ES-I3 (cell line): ENCODE measurements at regions not wholly inside any gene's neighbourhood (a gene's known extent, or its start where the extent isn't known, plus 50 kb on each side); places are given as distances from the start of the nearest gene placed in this dataset.
"Not testable (repeated sequence)": the region's sequence is repeated elsewhere in the genome, so short reads cannot be mapped to it uniquely, and the experiment has no call there.

Source experiments
- H3K36me3 ChIP-seq: 2 replicates; pipeline ENCODE4 v1.6.1; 2013; ENCODE audit warnings: mild to moderate bottlenecking, low read length, control low read depth, moderate library complexity; ENCODE audit not compliant: insufficient read depth
- H3K4me1 ChIP-seq: 2 replicates; pipeline ENCODE4 v1.6.1; 2013; ENCODE audit warnings: mild to moderate bottlenecking, control low read depth, low read length; ENCODE audit not compliant: insufficient read depth
- H3K9ac ChIP-seq: 2 replicates; pipeline ENCODE4 v1.6.1; 2013; ENCODE audit warnings: low read depth, mild to moderate bottlenecking, low read length, moderate library complexity
- H3K9me3 ChIP-seq: 2 replicates; pipeline ENCODE4 v1.6.1; 2013; ENCODE audit warnings: mild to moderate bottlenecking, low read length, moderate library complexity; ENCODE audit not compliant: control insufficient read depth, insufficient read depth

DNA sequence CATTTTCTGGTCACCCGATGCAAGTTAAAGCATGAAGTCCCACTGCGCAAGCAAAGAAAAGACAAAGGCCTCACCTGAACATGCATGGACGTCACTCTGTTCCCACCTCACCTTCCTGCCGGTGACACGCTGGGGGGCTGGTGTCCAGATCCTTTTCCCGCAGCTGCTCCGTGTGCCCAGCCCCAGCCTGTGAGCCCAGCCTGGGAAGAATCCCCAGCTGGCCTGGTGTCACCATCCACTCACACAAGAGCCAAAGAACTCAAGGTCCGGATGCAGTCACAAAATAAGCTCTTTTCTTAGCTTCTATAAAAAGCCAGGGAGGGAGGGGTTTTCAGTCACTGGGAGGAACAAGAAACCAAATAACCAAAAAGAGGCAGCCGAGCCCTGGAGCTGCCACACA lies 249.9 kb downstream of the COL4A1 start:
- H3K36me3 ChIP-seq: no peaks in the 10 kb centered on the region
- H3K9ac ChIP-seq: no peak overlapping the region
- H3K9me3 ChIP-seq: no peaks in the 10 kb centered on the region
- no peaks in the 10 kb centered on the region for H3K4me1 ChIP-seq

DNA sequence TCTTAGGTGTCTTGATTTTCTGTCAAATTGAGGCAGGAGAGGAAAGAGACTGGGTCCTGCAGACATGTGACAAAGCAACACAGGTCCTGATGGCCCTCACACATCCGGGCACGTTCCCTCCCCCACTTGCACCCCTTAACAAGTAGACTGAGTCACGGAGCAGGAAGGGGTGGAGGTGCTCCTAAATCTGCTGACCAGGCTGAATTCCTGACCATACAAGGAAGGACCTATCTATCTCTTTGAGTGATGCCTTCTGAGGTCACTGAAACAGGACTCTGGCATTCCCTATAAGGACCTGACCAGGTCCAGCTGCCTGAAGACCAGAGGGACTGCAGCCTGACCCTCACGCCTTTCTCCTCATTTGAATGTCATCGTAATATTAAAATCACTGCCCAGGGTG lies 250.3 kb downstream of the COL4A1 start:
- H3K4me1 ChIP-seq: no peaks in the 10 kb centered on the region

DNA sequence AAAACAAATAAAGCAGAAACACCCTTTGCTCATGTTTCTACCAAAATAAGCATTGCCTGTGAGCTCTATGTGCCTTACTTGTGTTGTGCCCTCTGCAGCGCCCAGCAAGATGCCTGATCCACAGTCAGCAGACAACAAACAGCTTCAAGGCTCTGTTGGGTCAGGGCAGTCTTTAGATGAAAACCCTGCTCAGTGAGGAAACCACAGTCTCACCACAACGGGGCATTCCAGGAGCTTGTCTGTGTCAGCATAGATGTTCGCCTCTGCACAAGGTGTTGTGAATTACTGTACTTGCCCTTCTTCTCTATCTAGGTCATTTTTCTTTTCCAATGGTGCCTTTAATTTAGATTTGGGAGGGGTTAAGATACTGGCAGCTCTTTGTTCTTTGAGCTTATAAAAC lies 251.9 kb downstream of the COL4A1 start:
- Histone ChIP-seq H3K36me3 (no peaks in the 10 kb centered on the region), H3K4me1 (no peaks in the 10 kb centered on the region), H3K9ac (no peak overlapping the region), H3K9me3 (no peaks in the 10 kb centered on the region)

More for the DNA sequence above, 250.3 kb downstream of the COL4A1 start:
- Histone ChIP-seq H3K9me3 (no peaks in the 10 kb centered on the region), H3K9ac (no peak overlapping the region), H3K36me3 (no peaks in the 10 kb centered on the region)

DNA sequence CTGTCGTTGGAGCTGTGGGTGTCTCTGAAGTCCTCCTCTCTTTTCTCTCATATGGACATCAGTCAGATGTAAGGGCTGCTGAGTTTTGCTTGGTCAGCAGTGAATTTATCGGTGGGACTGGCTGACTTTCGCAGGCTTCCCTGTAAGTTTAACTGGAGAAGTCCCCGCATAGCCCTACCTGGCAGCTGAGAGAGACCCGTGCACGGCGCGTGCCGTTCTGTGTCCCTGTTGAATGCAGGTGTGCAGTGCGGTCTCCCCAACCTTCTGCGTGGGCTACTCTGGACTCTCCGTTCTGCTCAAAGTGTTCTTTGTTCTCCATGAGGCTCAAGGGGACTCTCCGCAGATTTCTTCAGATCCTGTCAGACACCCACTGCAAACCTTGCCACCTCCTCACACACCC lies 252.9 kb downstream of the COL4A1 start:
- no peaks in the 10 kb centered on the region for H3K36me3 ChIP-seq
- H3K9ac ChIP-seq: no peak overlapping the region
- H3K4me1 ChIP-seq: no peaks in the 10 kb centered on the region
- no peaks in the 10 kb centered on the region for H3K9me3 ChIP-seq

DNA sequence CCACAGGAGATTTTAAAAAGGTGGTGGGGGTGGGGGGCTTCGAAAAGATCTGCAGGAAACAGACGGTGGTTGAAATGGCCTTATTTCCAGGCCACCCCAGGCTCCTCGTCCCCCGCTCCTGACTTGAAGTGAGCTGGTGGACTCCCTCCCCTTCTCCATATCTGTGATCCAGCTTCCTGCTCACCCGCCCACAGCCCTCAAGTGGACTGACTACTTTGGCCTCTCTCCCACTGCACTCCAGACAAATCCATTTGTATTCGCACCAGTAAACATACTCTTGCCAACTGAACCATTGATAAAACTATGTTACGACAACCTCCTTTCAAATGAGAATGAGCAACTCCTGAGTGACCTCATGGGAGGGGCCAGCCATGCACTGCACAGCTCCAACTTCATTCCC lies 259.5 kb downstream of the COL4A1 start:
- Histone ChIP-seq H3K9me3 (no peaks in the 10 kb centered on the region), H3K4me1 (0 out of 2 replicates have a peak, but pooled peaks cover 7% of the 10 kb centered on the region), H3K9ac (no peak overlapping the region), H3K36me3 (no peaks in the 10 kb centered on the region)

DNA sequence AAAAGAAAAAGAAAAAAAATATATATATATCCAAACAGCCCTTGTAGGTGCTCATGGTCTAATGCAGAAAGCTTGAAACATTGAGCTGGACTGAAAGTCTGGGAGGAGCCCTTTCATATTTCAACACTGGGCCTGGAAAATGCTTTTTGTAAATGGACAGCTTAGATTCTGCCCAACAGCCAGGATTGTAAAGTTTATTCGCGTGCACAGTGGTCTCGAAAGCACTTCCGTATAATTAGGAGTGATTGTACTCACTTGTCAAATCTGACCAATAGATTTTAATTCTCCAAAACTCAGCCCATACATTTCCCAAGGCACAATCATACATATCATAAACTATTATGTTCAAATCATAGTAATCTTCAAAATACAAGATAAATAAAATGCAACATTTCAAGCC lies 260.1 kb downstream of the COL4A1 start:
- Histone ChIP-seq H3K9me3 (no peaks in the 10 kb centered on the region), H3K9ac (no peak overlapping the region), H3K36me3 (no peaks in the 10 kb centered on the region), H3K4me1 (0 out of 2 replicates have a peak, but pooled peaks cover 7% of the 10 kb centered on the region)

DNA sequence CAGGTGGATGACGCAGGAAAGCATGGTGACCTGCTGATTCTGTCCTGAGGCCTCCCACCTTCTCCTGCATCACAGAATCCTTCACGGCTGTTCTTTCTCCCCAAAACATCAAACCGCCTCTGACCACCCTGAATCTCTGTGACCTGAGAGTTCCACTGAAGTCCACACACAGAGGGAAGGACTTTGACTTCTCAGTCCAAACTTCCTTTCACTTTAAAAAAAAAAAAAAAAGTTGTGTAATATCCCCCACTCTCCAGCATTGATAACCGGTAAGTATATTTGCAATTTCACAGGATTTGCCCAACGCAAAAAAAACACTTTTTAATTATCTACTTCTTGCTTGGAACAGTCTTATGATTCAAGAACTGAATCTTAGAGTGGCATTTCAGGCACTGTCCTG lies 259.5 kb upstream of the IRS2 start:
- H3K36me3 ChIP-seq: no peaks in the 10 kb centered on the region
- no peaks in the 10 kb centered on the region for H3K9me3 ChIP-seq
- no peak overlapping the region for H3K9ac ChIP-seq
- H3K4me1 ChIP-seq: 0 out of 2 replicates have a peak, but pooled peaks cover 7% of the 10 kb centered on the region

DNA sequence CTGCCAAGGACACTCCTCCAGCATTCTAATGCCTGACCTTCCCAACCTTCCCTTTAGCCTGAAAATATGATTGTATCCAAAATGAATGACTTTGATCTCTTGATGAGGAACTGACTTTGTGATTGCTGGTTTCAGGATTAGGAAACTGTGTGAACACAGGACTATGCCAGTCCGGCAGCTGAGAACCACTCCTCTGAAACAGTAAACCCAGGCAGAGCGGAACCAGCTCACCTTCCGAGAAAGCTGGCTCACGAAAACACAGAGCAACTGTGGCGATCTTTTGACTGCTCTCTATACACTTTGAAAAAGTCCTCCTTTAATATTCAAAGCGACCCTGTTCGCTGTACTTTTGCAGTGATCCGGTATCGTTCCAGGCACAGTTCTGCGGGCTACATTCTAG lies 258.8 kb upstream of the IRS2 start:
- Histone ChIP-seq H3K9ac (no peak overlapping the region), H3K36me3 (no peaks in the 10 kb centered on the region), H3K4me1 (0 out of 2 replicates have a peak, but pooled peaks cover 7% of the 10 kb centered on the region), H3K9me3 (no peaks in the 10 kb centered on the region)

DNA sequence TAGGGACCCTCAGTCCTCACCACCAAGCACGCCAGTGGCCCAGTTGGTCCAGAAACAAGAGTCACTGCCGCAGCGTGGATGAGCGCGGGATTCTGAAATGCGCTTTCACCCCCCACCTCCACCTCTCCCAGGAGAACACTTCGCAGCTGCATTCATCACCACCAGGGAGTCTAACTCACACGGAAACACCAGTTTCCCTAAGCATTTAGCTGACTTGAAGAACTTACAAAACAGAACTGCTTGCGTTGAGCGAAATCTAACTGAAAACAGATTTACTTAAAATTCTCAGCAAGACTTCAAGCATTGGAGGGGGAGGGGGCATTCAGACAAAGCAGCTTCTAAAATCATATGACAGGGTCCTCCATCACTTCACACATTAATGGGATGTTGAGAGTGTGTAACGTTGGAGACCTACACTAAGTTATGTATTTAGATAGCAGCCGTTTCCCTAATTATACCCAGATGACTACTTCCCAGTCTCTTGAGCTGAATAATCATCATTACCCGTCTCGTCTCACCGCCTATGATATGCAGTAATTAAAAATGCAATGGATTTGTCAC lies 258.2 kb upstream of the IRS2 start:
- H3K9me3 ChIP-seq: no peaks in the 10 kb centered on the region
- 0 out of 2 replicates have a peak, but pooled peaks cover 7% of the 10 kb centered on the region for H3K4me1 ChIP-seq
- no peak overlapping the region for H3K9ac ChIP-seq
- no peaks in the 10 kb centered on the region for H3K36me3 ChIP-seq

DNA sequence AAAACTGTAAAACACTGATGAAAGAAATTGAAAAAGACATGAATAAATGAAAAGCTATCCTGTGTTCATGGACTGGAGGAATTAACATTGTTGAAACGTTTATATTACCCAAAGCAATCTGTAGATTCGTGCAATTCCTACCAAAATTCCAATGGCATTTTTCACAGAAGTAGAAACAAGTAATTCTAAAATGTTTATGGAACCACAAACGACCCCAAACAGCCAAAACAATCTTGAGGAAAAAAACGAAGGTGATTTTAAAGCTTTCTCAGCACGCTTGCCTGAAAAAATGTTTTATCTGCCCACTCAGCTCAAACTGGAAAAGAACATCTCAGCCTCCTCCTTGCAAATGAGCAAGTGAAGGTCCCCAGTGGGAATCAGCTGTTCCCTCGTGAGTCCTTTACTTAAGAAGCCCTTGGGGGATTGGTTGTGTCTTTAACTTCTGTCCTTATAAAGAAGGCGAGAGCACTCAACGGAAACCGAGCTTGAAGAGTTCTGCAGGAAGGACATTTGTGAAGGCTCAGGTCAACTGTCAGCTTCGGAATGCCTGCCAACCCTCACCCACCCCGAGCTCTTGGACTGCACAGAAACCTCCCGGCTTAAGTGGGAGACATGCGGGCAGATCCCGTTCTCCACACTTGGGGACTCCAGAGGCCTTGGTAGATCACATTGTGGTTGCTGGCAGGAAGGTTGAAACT lies 256.0 kb upstream of the IRS2 start:
- Histone ChIP-seq H3K36me3 (no peaks in the 10 kb centered on the region), H3K9ac (no peak overlapping the region), H3K9me3 (no peaks in the 10 kb centered on the region), H3K4me1 (0 out of 2 replicates have a peak, but pooled peaks cover 7% of the 10 kb centered on the region)

DNA sequence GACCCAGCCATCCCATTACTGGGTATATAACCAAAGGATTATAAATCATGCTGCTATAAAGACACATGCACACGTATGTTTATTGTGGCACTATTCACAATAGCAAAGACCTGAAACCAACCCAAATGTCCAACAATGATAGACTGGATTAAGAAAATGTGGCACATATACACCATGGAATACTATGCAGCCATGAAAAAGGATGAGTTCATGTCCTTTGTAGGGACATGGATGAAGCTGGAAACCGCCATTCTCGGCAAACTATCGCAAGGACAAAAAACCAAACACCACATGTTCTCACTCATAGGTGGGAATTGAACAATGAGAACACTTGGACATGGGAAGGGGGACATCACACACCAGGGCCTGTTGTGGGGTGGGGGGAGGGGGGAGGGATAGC lies 255.3 kb upstream of the IRS2 start:
- H3K4me1 ChIP-seq, H3K36me3 ChIP-seq, H3K9ac ChIP-seq, H3K9me3 ChIP-seq: not testable (repeated sequence)

DNA sequence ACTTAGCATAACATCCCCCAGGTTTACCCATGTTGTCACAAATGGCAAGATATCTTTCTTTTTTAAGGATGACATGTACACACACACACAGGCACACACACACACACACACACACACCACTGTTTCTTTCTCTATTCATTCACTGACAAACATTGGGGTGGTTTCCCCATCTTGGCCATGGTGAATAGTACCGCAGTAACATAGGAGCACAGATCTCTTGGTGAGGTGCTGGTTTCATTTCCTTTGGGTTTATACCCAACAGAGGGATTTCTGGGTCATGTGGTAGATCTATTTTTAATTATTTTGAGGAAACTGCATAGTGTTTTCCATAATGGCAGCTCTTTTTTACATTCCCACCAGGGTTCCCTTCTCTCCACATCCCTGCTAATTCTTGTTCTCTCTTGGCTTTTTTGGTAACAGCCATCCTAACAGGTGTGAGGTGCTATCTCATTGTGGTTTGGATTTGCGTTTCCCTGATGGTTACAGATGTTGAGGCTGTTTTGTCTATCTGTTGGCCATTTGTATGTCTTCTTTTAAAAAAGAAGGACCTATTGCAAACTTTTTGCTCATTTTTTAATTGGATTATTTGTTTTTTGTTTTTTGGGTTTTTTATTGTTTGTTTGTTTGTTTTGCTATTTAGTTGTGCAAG lies 251.7 kb upstream of the IRS2 start:
- no peak overlapping the region for H3K9ac ChIP-seq
- H3K9me3 ChIP-seq: no peaks in the 10 kb centered on the region
- H3K4me1 ChIP-seq: peaks cover 9% of the 10 kb centered on the region
- no peaks in the 10 kb centered on the region for H3K36me3 ChIP-seq

DNA sequence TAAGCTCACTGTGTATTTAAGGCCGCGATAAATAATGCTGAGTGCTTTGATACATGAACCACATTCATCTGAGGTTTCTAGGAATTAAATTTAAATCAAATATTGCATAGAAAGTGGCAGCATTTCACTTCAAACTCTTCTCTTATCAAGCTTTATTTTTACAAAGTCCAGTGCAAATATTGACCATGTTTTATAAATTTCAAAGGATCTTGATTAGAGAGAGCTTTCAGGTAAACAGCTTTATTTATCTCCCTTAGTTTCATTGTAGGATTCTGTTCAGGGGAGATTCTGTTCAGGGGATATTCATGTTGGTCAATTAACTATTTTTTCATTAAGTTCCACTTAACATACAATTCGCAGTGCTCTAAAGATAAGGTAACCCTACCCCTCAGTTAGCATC lies 249.7 kb upstream of the IRS2 start:
- Histone ChIP-seq H3K9ac (no peak overlapping the region), H3K4me1 (peaks cover 9% of the 10 kb centered on the region), H3K9me3 (no peaks in the 10 kb centered on the region), H3K36me3 (no peaks in the 10 kb centered on the region)

DNA sequence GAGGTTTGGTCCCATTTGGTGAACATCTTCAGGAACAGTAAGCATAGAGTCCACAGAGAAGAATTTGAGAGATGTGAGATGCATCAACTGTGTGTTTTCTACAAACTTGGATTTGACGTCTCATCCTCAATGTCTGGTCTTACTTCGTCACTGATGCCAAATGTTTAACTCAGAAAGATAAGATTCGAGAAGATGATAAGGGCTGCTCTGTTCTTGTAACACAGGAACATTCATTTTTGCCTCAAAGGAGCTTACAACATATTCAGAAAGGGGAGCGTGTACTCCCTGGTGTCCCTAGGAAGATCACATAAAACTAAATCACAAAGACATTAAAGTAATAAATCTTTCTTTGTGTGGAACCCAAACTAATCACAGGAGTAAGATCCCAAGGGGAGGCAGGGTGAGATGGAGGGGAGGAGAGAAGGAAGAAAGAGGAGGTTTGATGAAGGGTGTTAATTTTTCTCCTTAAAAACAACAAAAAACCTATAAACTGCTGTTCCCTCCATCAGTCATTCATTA lies 247.7 kb upstream of the IRS2 start:
- H3K9ac ChIP-seq: no peak overlapping the region
- peaks cover 9% of the 10 kb centered on the region for H3K4me1 ChIP-seq
- H3K9me3 ChIP-seq: no peaks in the 10 kb centered on the region
- H3K36me3 ChIP-seq: no peaks in the 10 kb centered on the region

DNA sequence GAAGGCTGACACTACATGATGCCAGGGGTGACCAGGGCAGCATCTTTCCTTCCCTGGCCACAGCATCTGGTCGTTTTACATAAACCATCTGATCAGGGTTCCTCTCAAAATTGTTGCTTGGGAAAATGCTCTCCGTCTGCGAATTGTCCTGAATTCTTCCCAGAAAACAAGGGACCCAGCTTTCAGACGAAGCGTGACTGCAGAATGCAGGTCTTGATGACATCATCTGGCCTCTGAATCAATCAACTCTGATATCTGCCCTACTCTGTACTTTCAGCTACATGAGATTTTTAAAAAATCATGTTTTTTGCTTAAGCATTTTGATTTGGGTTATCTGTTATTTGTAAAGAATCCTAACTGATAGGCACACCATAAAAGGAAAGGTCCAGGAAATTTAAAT lies 246.6 kb upstream of the IRS2 start:
- Histone ChIP-seq H3K9me3 (no peaks in the 10 kb centered on the region), H3K4me1 (peaks cover 9% of the 10 kb centered on the region), H3K9ac (no peak overlapping the region), H3K36me3 (no peaks in the 10 kb centered on the region)
